Activated naive CD8-positive, alpha-beta T cell treated with anti-CD3 and anti-CD28 coated beads for 36 hours (primary cell): ENCODE measurements at regions not wholly inside any gene's neighbourhood (a gene's known extent, or its start where the extent isn't known, plus 50 kb on each side); places are given as distances from the start of the nearest gene placed in this dataset.

Experiments used
- DNase-seq: peaks from one replicate; pipeline ENCODE4 v3.0.0; 2021
- H3K27ac Mint-ChIP-seq: one replicate; pipeline ENCODE4 v1.8.0; 2022; ENCODE audit warnings: mild to moderate bottlenecking, moderate library complexity, mixed read lengths
- H3K27me3 Mint-ChIP-seq: one replicate; pipeline ENCODE4 v1.8.0; 2022; ENCODE audit warnings: mild to moderate bottlenecking, mixed read lengths
- H3K36me3 Mint-ChIP-seq: one replicate; pipeline ENCODE4 v1.8.0; 2021; ENCODE audit warnings: mild to moderate bottlenecking, mixed read lengths
- H3K4me1 Mint-ChIP-seq: one replicate; pipeline ENCODE4 v1.8.0; 2021; ENCODE audit warnings: mixed read lengths
- H3K4me3 Mint-ChIP-seq: one replicate; pipeline ENCODE4 v1.8.0; 2022; ENCODE audit warnings: mild to moderate bottlenecking, moderate library complexity, mixed read lengths
- H3K9me3 Mint-ChIP-seq: one replicate; pipeline ENCODE4 v1.8.0; 2022; ENCODE audit warnings: mixed read lengths

GRCh38 chr2:523698-524270 is 153.4 kb downstream of the TMEM18 start:
- H3K4me3 Mint-ChIP-seq: no peak overlapping the region
- no peak overlapping the region for H3K27ac Mint-ChIP-seq

GRCh38 chr2:522776-523175 is 154.4 kb downstream of the TMEM18 start:
- H3K27me3 Mint-ChIP-seq: no peaks in the 10 kb centered on the region
- DNase-seq: no peak

More at GRCh38 chr2:523698-524270, 153.4 kb downstream of the TMEM18 start:
- no peak for DNase-seq
- no peaks in the 10 kb centered on the region for H3K9me3 Mint-ChIP-seq
- no peaks in the 10 kb centered on the region for H3K27me3 Mint-ChIP-seq
- H3K4me1 Mint-ChIP-seq: no peaks in the 10 kb centered on the region
- no peaks in the 10 kb centered on the region for H3K36me3 Mint-ChIP-seq

GRCh38 chr2:521853-522530 is 155.2 kb downstream of the TMEM18 start:
- Mint-ChIP-seq H3K4me1 (no peaks in the 10 kb centered on the region), H3K27me3 (no peaks in the 10 kb centered on the region), H3K9me3 (no peaks in the 10 kb centered on the region), H3K27ac (no peak overlapping the region), H3K4me3 (no peak overlapping the region), H3K36me3 (no peaks in the 10 kb centered on the region)
- DNase-seq: no peak

More at GRCh38 chr2:522776-523175, 154.4 kb downstream of the TMEM18 start:
- Mint-ChIP-seq H3K36me3 (no peaks in the 10 kb centered on the region), H3K4me3 (no peak overlapping the region), H3K9me3 (no peaks in the 10 kb centered on the region), H3K27ac (no peak overlapping the region), H3K4me1 (no peaks in the 10 kb centered on the region)

- Mint-ChIP-seq H3K4me1 (no peaks in the 10 kb centered on the region), H3K36me3 (no peaks in the 10 kb centered on the region), H3K27ac (no peak overlapping the region), H3K27me3 (no peaks in the 10 kb centered on the region), H3K9me3 (no peaks in the 10 kb centered on the region), H3K4me3 (no peak overlapping the region)
- no peak for DNase-seq
These were observed 156.4 kb downstream of the TMEM18 start for GRCh38 chr2:520663-521340.

GRCh38 chr2:516944-517343 is 160.3 kb downstream of the TMEM18 start:
- no peaks in the 10 kb centered on the region for H3K36me3 Mint-ChIP-seq
- no peak for DNase-seq
- no peaks in the 10 kb centered on the region for H3K9me3 Mint-ChIP-seq
- no peaks in the 10 kb centered on the region for H3K4me1 Mint-ChIP-seq
- H3K27me3 Mint-ChIP-seq: no peaks in the 10 kb centered on the region
- no peak overlapping the region for H3K4me3 Mint-ChIP-seq
- H3K27ac Mint-ChIP-seq: no peak overlapping the region

- no peak overlapping the region for H3K27ac Mint-ChIP-seq
- H3K27me3 Mint-ChIP-seq: no peaks in the 10 kb centered on the region
- no peaks in the 10 kb centered on the region for H3K9me3 Mint-ChIP-seq
- H3K4me1 Mint-ChIP-seq: no peaks in the 10 kb centered on the region
- H3K4me3 Mint-ChIP-seq: no peak overlapping the region
- H3K36me3 Mint-ChIP-seq: no peaks in the 10 kb centered on the region
- no peak for DNase-seq
These were observed 161.1 kb downstream of the TMEM18 start for GRCh38 chr2:516131-516530.

GRCh38 chr2:515441-516127 is 161.6 kb downstream of the TMEM18 start:
- Mint-ChIP-seq H3K36me3 (no peaks in the 10 kb centered on the region), H3K4me1 (no peaks in the 10 kb centered on the region), H3K9me3 (no peaks in the 10 kb centered on the region), H3K27me3 (no peaks in the 10 kb centered on the region), H3K27ac (no peak overlapping the region), H3K4me3 (no peak overlapping the region)
- DNase-seq: no peak

GRCh38 chr2:513981-514706 is 163.1 kb downstream of the TMEM18 start:
- no peak for DNase-seq
- no peaks in the 10 kb centered on the region for H3K36me3 Mint-ChIP-seq
- H3K4me1 Mint-ChIP-seq: no peaks in the 10 kb centered on the region
- H3K9me3 Mint-ChIP-seq: no peaks in the 10 kb centered on the region
- no peak overlapping the region for H3K4me3 Mint-ChIP-seq
- H3K27me3 Mint-ChIP-seq: no peaks in the 10 kb centered on the region
- H3K27ac Mint-ChIP-seq: no peak overlapping the region

GRCh38 chr2:510839-511238 is 166.4 kb downstream of the TMEM18 start:
- no peak for DNase-seq
- Mint-ChIP-seq H3K36me3 (no peaks in the 10 kb centered on the region), H3K4me1 (no peaks in the 10 kb centered on the region), H3K4me3 (no peak overlapping the region), H3K27ac (no peak overlapping the region), H3K27me3 (no peaks in the 10 kb centered on the region), H3K9me3 (no peaks in the 10 kb centered on the region)

GRCh38 chr2:509888-510287 is 167.3 kb downstream of the TMEM18 start:
- Mint-ChIP-seq H3K4me3 (no peak overlapping the region), H3K9me3 (no peaks in the 10 kb centered on the region), H3K4me1 (no peaks in the 10 kb centered on the region), H3K27ac (no peak overlapping the region), H3K36me3 (no peaks in the 10 kb centered on the region), H3K27me3 (peaks cover 1% of the 10 kb centered on the region)
- DNase-seq: no peak

GRCh38 chr2:508121-508520 is 169.1 kb downstream of the TMEM18 start:
- no peaks in the 10 kb centered on the region for H3K4me1 Mint-ChIP-seq
- no peak overlapping the region for H3K4me3 Mint-ChIP-seq
- H3K36me3 Mint-ChIP-seq: no peaks in the 10 kb centered on the region
- no peak overlapping the region for H3K27ac Mint-ChIP-seq
- H3K9me3 Mint-ChIP-seq: no peaks in the 10 kb centered on the region
- peaks cover 8% of the 10 kb centered on the region for H3K27me3 Mint-ChIP-seq
- DNase-seq: no peak

- Mint-ChIP-seq H3K4me3 (no peak overlapping the region), H3K4me1 (no peaks in the 10 kb centered on the region), H3K27ac (no peak overlapping the region), H3K36me3 (no peaks in the 10 kb centered on the region), H3K27me3 (peaks cover 8% of the 10 kb centered on the region), H3K9me3 (no peaks in the 10 kb centered on the region)
- DNase-seq: no peak
These were observed 170.3 kb downstream of the TMEM18 start for GRCh38 chr2:506866-507265.

GRCh38 chr2:506451-506850 is 170.8 kb downstream of the TMEM18 start:
- Mint-ChIP-seq H3K4me1 (no peaks in the 10 kb centered on the region), H3K4me3 (no peak overlapping the region), H3K36me3 (no peaks in the 10 kb centered on the region), H3K27me3 (peaks cover 8% of the 10 kb centered on the region), H3K9me3 (no peaks in the 10 kb centered on the region), H3K27ac (no peak overlapping the region)
- DNase-seq: no peak

- H3K36me3 Mint-ChIP-seq: no peaks in the 10 kb centered on the region
- no peak overlapping the region for H3K27ac Mint-ChIP-seq
- H3K9me3 Mint-ChIP-seq: no peaks in the 10 kb centered on the region
- no peak overlapping the region for H3K4me3 Mint-ChIP-seq
- H3K4me1 Mint-ChIP-seq: no peaks in the 10 kb centered on the region
- H3K27me3 Mint-ChIP-seq: peaks cover 12% of the 10 kb centered on the region
- DNase-seq: no peak
These were observed 171.3 kb downstream of the TMEM18 start for GRCh38 chr2:505941-506340.
